HepG2 (cell line): ENCODE measurements at regions not wholly inside any gene's neighbourhood (a gene's known extent, or its start where the extent isn't known, plus 50 kb on each side); places are given as distances from the start of the nearest gene placed in this dataset.

Experiments used
- ATAC-seq: fragments of 200-7000 bp; cut with Tn5 transposase; 3 replicates; pipeline ENCODE4 v1.9.1; 2020; ENCODE audit warnings: mild to moderate bottlenecking, moderate library complexity
- BruUV-seq: library from RNA; stranded (reverse); fragments of 400-500 nt; replicated peaks from 2 replicates; lab custom pipeline; 2021; lab: Mats Ljungman, UMichigan
- CTCF ChIA-PET: fragments of 300-600 bp; formaldehyde crosslinking; extraction: SDS; loops from one replicate; lab custom pipeline; 2021; ENCODE audit warnings: low total read pairs, inconsistent platforms, low intra/inter-chr PET ratio; lab: Yijun Ruan, JAX
- POLR2A ChIA-PET: fragments of 350-600 bp; sonication (Branson Sonifier 250); formaldehyde crosslinking; loops from one replicate; lab custom pipeline; 2020; ENCODE audit warnings: antibody characterized with exemption, inconsistent platforms; lab: Yijun Ruan, JAX
- DNase-seq: peaks from one replicate; pipeline ENCODE4 v3.0.0-alpha.2; 2015; ENCODE audit warnings: low spot score
- FAIRE-seq: peaks from 3 replicates; lab custom pipeline; 2011; peaks lifted over from hg19 to GRCh38; lab: Jason Lieb, UNC
- H2AFZ ChIP-seq: one replicate; pipeline ENCODE4 v1.6.1; 2011; ENCODE audit warnings: low read length, inconsistent platforms
- H3K27ac ChIP-seq: fragments of 300-600 bp; 3 replicates; pipeline ENCODE4 v1.8.0; 2011; ENCODE audit warnings: mixed run types, mild to moderate bottlenecking, mixed read lengths, low read length, inconsistent platforms; ENCODE audit not compliant: insufficient read depth; ENCODE audit errors: extremely low read length
- H3K27me3 ChIP-seq, 2 experiments: fragments of 200-600 bp in 1 of 2; 2 replicates in 1 of 2; 3 replicates in 1 of 2; pipeline versions ENCODE4 v1.6.0 to v1.8.0; 2011; ENCODE audit warnings: low read length in 2 of 2, mild to moderate bottlenecking in 2 of 2, moderate library complexity in 2 of 2, inconsistent platforms in 1 of 2; ENCODE audit not compliant: insufficient read depth in 2 of 2, control insufficient read depth in 1 of 2
- H3K36me3 ChIP-seq, 2 experiments: fragments of 200-600 bp in 1 of 2; replicated peaks in 1 of 2; 2 replicates in 1 of 2; 3 replicates in 1 of 2; pipeline versions ENCODE4 v1.5.1 to v1.8.0; 2011; ENCODE audit warnings: low read length in 2 of 2, inconsistent platforms in 1 of 2; ENCODE audit not compliant: insufficient read depth in 2 of 2, control insufficient read depth in 1 of 2
- H3K4me1 ChIP-seq: 2 replicates; pipeline ENCODE4 v1.5.1; 2012; ENCODE audit warnings: low read length, inconsistent platforms; ENCODE audit not compliant: insufficient read depth
- H3K4me2 ChIP-seq: 2 replicates; pipeline ENCODE4 v1.6.0; 2011; ENCODE audit warnings: low read depth, low read length, inconsistent platforms
- H3K4me3 ChIP-seq, 3 experiments: fragments of 200-600 bp in 1 of 3; sonication (generic), shearing (Covaris generic) in 1 of 3; replicated peaks in 1 of 3; 2 replicates each; pipeline ENCODE4 v1.5.1; 2011 to 2016; ENCODE audit warnings: low read length in 3 of 3, inconsistent platforms in 2 of 3, low read depth in 2 of 3, mild to moderate bottlenecking in 2 of 3, control low read depth in 1 of 3, mixed read lengths in 1 of 3; ENCODE audit not compliant: insufficient read depth in 1 of 3
- H3K79me2 ChIP-seq: one replicate; pipeline ENCODE4 v1.6.1; 2011; ENCODE audit warnings: low read length, inconsistent platforms; ENCODE audit not compliant: insufficient read depth
- H3K9ac ChIP-seq: 2 replicates; pipeline ENCODE4 v1.6.0; 2011; ENCODE audit warnings: mild to moderate bottlenecking, low read depth, low read length, inconsistent platforms; ENCODE audit not compliant: insufficient read depth
- H3K9me3 ChIP-seq: 2 replicates; pipeline ENCODE4 v1.5.1; 2012; ENCODE audit warnings: mild to moderate bottlenecking, low read length
- H4K20me1 ChIP-seq: 2 replicates; pipeline ENCODE4 v1.6.0; 2011; ENCODE audit warnings: inconsistent platforms, mild to moderate bottlenecking, low read length, moderate library complexity; ENCODE audit not compliant: insufficient read depth
- HHEX ChIP-seq: IDR thresholded peaks from 2 replicates; pipeline ENCODE4 v1.6.1; 2016; ENCODE audit warnings: control low read depth
- ZNF766 ChIP-seq: sonication (generic); formaldehyde crosslinking; IDR thresholded peaks from 2 replicates; pipeline ENCODE4 v1.5.0; 2020; ENCODE audit warnings: missing genetic modification reagents, borderline replicate concordance
- WGBS: methylation state at CpG from one replicate; pipeline ENCODE4 v1.1.6; 2017; ENCODE audit warnings: low lambda C conversion rate; 5-methylcytosine and 5-hydroxymethylcytosine counted together
- in situ Hi-C: cut with HindIII; loops from 2 replicates; pipeline ENCODE4 v1.10.0; 2017; ENCODE audit warnings: low pct_unique_long_range_greater_than_20kb; ENCODE audit not compliant: extremely low pct_ligation_motif_present
- intact Hi-C: fragments of 100-400 bp; cut with micrococcal nuclease; formaldehyde crosslinking; loops from one replicate; pipeline ENCODE4 v1.10.0; 2022; ENCODE audit not compliant: unreplicated experiment

DNA sequence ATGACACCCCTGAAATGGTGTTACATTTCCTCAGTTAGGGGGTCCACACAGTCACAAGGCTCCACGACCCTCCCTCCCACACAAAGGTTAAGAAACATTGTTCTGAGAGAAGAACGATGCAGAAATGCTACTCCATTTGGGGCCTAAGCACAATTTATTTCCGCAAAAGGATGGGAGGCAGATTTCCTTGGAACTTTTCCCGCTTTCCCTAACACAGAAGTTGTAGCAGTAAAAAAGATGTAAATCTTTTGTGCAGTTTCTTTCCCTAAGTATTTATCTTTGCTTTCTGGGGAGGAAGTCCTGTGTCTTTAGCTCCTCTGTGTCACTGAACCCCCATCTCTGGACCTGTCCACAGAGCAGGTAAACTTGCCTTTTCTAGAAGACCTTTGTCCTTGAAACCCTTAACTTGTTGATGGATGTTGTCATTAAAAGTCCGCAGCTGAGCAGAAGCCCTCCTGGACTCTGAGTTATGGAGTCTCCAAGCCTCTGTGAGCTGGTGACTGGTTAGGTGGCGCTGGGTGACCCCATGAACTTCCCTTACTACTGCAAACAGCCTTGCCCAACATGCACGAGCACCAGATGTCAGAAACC lies 67.2 kb upstream of the SHISA3 start:
- H3K4me2 ChIP-seq: no peak overlapping the region
- no peak for TF ChIP-seq HHEX (CRISPR knock-in tag)
- no peak overlapping the region for H3K4me3 ChIP-seq
- in situ Hi-C loops: no loop called here
- H3K27me3 ChIP-seq: peaks cover 0 to 2% of the 10 kb centered on the region in 2 experiments; a peak in 1 of 5 replicates
- H3K9me3 ChIP-seq: no peaks in the 10 kb centered on the region
- DNase-seq: no peak
- no peaks in the 10 kb centered on the region for H4K20me1 ChIP-seq
- no TSS peak for BruUV-seq
- intact Hi-C loops: no loop called here
- no peaks in the 10 kb centered on the region for H3K4me1 ChIP-seq
- POLR2A ChIA-PET: no interaction called here
- FAIRE-seq: no peak
- H3K79me2 ChIP-seq: no peaks in the 10 kb centered on the region
- CTCF ChIA-PET: no interaction called here
- H3K9ac ChIP-seq: no peak overlapping the region
- H3K27ac ChIP-seq: no peak overlapping the region
- H2AFZ ChIP-seq: no peak overlapping the region
- peak; percentile 65; the same call in 2 of the 3 replicates for ATAC-seq
- 19% methylated on average over 7 of the region's 7 CpGs for WGBS
- H3K36me3 ChIP-seq: no peaks in the 10 kb centered on the region

GRCh38 chr4:42331040-42331439 lies 66.2 kb upstream of the SHISA3 start:
- Histone ChIP-seq H3K9ac (no peak overlapping the region), H3K36me3 (no peaks in the 10 kb centered on the region), H3K4me3 (no peak overlapping the region), H2AFZ (no peak overlapping the region), H3K9me3 (no peaks in the 10 kb centered on the region), H3K27me3 (peaks cover 0 to 2% of the 10 kb centered on the region in 2 experiments; a peak in 1 of 5 replicates), H3K4me1 (no peaks in the 10 kb centered on the region), H3K4me2 (no peak overlapping the region), H3K27ac (no peak overlapping the region), H4K20me1 (no peaks in the 10 kb centered on the region), H3K79me2 (no peaks in the 10 kb centered on the region)
- no peak for DNase-seq
- FAIRE-seq: no peak
- ChIA-PET CTCF (no interaction called here), POLR2A (no interaction called here)
- no TSS peak for BruUV-seq
- in situ Hi-C loops (no loop called here), intact Hi-C loops (no loop called here)
- WGBS: 0% methylated on average over 1 of the region's 1 CpG
- ATAC-seq: no peak
- no peak for TF ChIP-seq ZNF766 (CRISPR knock-in tag)
